Body of pancreas (tissue), 4 donors: ENCODE measurements at regions not wholly inside any gene's neighbourhood (a gene's known extent, or its start where the extent isn't known, plus 50 kb on each side); places are given as distances from the start of the nearest gene placed in this dataset.

Source experiments
- POLR2A ChIP-seq, 3 donors: fragments of 450-650 bp; IDR thresholded peaks; one replicate each; pipeline ENCODE4 v1.6.1; 2016; ENCODE audit warnings: antibody characterized with exemption in 3 of 3, mild to moderate bottlenecking in 2 of 3
- TF ChIP-seq, protein P1 (sequence below), 7 experiments: fragments of 450-650 bp in 4 of 7; fragments of 200-600 bp in 3 of 7; sonication (generic) in 3 of 7; IDR thresholded peaks; one replicate each; pipeline ENCODE4 v1.5.1; 2016 to 2019; ENCODE audit warnings: antibody characterized with exemption in 7 of 7

DNA sequence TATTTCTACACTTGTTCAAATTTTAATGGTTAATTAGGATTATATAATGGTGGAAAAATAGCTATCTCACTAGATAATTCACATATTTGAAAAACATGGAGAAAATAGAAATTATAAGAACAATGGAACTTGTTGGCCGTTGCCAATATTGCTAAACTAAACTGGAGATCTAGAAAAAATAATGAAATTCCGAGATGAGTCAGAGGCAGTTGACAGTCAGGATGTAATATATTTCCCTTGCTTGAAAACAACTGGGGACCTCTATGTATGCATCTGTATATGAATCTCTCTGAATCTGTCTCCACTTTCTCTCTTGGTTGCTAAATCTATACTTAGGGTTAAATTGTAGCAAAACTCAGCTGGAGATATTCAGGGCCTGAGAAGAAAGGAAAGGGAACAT is 1108.2 kb upstream of the GJE1 start:
- no peak for TF ChIP-seq POLR2A (IDR thresholded peaks at IDR 0.05)
- TF ChIP-seq, protein P1, sequence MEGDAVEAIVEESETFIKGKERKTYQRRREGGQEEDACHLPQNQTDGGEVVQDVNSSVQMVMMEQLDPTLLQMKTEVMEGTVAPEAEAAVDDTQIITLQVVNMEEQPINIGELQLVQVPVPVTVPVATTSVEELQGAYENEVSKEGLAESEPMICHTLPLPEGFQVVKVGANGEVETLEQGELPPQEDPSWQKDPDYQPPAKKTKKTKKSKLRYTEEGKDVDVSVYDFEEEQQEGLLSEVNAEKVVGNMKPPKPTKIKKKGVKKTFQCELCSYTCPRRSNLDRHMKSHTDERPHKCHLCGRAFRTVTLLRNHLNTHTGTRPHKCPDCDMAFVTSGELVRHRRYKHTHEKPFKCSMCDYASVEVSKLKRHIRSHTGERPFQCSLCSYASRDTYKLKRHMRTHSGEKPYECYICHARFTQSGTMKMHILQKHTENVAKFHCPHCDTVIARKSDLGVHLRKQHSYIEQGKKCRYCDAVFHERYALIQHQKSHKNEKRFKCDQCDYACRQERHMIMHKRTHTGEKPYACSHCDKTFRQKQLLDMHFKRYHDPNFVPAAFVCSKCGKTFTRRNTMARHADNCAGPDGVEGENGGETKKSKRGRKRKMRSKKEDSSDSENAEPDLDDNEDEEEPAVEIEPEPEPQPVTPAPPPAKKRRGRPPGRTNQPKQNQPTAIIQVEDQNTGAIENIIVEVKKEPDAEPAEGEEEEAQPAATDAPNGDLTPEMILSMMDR (IDR thresholded peaks at IDR 0.05) = no peak
